Muscle of back (tissue), 3 donors: ENCODE measurements at regions not wholly inside any gene's neighbourhood (a gene's known extent, or its start where the extent isn't known, plus 50 kb on each side); places are given as distances from the start of the nearest gene placed in this dataset.

ENCODE experiments used
- DNase-seq, 3 donors: peaks; one replicate each; pipeline versions ENCODE4 v3.0.0 to v3.0.0-alpha.2; 2013

DNA sequence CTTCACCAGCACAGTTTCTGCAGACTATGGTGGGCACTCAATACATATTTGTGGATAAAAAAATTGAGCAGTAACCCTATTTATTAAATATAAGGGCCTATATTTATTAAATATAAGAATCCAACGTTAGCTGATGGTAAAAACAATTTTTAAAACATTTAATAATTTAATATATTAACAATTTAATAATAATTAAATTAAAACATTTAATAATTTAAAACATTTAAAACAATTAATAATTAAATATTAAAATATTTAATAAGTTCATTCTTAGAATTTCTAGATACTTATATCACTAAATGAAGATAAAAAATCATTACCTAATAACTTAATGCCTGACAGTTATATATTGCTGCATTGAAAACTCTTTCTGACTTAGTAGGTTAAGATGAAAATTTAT is 880.2 kb upstream of the EPHA6 start:
- no peak for DNase-seq

- DNase-seq: no peak
These were observed 875.1 kb upstream of the EPHA6 start for GRCh38 chr3:95939235-95939809.

DNA sequence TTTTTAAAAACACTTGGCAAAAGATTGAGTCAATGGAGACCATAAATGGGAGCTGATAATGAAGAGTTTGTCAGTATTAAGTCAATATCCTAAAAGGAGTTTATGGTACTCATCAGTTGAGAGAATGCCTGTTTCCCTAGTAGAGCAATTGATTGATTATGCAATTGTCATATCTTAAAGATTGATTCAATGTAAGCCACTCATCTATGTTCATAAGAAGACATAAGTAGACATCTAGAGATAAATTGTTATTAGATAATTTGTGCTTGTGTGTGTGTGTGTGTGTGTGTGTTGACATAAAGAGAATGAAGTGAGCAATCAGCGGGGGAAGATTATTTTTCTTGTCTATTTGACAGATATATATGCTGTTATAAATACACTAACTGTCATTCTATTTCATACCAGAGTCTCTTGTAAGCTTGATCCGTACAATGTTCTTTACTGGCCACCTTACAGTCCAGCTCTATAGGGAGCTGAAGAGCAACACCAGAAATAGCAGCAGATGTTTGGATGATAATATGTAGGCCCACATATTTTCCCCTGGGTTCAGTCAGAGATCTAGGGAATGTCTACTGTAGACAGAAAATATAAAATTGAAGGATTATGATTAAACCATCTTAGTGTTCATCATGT is 848.6 kb upstream of the EPHA6 start:
- no peak for DNase-seq

DNA sequence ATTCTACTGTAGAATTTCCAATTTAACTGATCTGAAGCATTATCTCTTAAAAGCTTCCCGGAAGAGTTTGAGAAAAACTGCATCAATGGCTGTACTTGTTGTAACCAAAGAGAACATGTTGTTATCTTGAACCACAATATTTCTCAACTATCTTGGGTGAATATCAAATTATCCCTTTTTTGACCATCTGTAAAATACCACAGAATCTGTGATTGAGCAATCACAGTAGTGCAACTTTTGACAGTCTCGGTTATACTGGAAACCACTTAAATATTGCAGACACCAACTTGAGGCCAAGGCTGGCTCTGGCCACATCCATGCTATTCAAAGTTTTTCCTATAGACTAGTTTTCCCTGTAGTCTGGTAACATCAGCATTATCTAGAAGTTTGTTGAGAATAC is 842.8 kb upstream of the EPHA6 start:
- no peak for DNase-seq

DNA sequence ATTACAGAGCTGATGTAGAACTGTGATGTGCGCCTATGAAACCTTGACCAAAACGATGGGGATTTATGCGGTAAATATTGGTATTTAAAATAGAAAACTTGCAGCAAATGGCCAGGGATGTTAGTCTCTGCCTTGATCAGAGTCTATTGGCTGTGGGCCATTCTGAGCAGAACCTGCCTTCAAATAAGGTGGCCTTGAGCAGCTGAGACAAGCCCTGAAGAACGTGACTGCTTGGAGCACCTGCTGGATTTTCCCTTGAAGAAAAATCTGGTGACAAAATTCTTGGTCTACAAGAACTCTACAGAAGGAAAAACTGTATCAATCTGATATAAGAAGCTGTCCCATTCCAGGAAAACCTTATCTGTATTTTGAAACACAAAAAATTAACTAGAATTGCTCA is 820.1 kb upstream of the EPHA6 start:
- no peak for DNase-seq

DNA sequence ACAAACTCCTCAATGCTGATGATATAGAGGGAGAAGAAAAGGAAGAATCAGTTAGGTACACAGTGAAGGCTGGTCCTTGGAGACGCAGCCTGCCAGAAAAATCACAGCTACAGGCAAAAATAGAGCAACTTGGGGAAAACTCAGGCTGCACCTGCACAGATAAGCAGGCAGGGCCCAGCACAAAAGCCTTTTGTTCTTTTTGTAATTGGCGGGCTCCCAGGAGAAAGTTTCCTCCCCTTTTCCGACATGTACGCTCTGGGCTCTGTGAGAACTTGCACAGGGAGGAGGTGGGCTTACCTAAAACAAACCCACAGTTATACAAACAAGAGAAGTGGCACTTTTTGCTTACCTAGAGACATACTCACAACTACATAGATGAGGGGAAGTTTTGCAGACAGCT is 813.4 kb upstream of the EPHA6 start:
- no peak for DNase-seq

DNA sequence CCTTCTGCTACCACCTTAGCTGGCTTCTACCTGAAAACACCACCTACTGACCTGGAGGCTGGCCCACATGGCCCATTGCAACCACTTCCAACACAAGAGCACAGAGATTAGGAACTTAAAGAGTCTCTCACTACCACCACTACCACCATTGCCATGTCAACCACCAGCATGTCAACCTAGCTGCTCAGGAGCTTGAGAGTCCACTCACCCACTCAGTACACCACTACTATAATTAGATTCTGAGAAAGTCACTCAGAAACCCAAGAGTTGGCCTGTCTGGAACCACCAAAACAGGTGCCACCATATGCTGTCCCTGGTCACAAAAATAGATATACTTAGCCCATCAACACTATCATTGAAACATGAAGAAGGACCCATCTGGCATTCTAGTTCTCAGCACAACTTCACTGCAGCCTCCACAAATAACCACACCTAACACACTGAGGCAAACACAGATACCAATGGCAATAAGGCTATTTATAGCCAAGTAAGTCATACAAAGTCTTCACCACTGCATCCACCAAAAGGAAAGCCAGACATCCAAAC is 806.7 kb upstream of the EPHA6 start:
- DNase-seq: no peak

DNA sequence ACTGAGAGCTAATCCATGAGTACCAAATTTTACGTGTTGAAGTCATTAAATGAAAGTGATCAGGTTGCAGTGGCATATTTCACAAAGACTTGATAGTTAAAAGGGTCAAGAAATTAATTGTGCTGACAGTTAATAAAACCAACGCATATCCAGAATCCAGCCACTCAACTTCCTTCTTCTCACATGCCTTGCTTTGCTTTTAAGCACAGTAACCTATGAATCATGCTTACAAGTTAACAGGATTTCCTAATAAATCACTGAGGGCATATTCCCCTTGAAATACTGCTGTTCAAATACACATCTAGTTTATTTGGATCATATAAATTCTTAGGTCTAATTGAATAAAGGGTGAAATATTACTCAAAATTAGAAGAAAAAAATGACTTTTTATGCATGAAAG is 801.5 kb upstream of the EPHA6 start:
- DNase-seq: no peak

GRCh38 chr3:96017556-96017955 is 796.8 kb upstream of the EPHA6 start:
- DNase-seq: no peak

GRCh38 chr3:96022676-96023075 is 791.7 kb upstream of the EPHA6 start:
- no peak for DNase-seq

DNA sequence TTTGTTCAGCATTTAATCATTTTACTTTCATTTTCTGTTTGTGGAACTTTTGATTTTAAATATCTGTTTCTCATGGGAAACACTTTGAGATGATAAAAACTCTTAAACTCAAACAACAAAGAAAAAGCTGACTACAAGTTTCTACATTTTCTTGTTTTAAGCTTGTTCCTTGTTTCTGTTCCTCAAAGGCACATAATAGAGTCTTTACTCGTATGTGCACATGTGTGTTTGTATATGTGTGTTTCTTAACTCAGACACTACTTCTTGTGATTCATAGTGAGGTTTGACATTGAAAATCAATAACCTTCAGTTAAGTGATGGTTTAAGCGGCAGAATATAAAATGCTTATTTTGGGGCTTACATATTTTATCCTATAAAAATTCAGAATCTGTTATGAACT is 786.7 kb upstream of the EPHA6 start:
- peak in 1 of 3 donors; percentile 1 for DNase-seq

DNA sequence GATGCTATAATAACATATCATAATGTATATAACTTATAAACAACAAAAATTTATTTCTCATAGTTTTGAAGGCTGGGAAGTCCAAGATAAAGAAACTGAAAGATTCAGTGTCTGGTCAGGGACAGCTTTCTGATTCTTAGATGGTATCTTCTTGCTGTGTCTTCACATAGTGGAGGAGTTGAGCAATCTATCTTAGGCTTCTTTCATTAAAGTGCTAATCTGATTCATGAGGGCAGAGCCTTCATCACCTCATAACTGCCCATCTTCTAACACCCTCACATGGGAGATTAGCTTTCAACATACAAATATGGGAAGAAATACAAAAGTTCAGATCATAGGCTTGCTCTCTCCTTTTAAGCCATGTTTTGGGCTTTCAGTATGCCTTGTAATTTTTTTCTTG is 774.8 kb upstream of the EPHA6 start:
- no peak for DNase-seq

DNA sequence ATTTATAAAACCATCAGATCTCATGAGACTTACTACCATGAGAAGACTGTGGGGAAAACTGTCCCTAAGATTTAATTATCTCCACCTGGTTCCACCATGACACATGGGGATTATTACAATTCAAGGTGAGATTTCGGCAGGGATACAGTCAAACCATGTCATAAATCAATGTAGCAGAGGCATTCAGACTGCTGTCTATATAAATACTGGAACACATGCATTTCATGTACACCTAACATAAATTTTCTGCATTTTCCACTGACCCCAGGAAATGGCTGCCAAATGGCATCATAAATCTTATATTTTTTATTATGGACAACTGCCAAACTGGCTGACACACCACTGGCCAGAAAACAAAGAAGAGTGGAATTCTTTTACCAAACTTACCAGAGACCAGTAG is 755.1 kb upstream of the EPHA6 start:
- DNase-seq: no peak

DNA sequence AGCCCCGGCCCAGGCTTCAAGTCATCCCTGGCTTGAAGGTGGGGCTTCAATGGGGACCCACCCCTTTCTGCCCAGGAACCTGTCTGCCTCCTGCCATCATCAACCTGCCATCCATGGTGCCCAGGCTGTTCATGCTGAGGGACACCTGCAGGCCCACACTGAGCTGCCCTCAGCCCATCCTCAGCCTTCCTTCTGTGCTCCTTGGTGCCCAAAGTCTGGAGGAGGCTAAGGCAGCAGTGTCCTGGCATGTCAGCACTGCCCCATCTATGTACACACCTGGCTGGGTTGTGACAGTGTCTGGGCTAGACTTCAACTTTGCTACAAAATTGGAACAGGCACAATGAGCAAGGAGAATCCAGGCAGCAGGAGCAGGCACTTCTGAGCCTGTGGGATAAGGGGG is 745.3 kb upstream of the EPHA6 start:
- no peak for DNase-seq

- peak in 1 of 3 donors; percentile 35 for DNase-seq
These were observed 743.7 kb upstream of the EPHA6 start for GRCh38 chr3:96070678-96071077.

GRCh38 chr3:96071097-96071496 is 743.3 kb upstream of the EPHA6 start:
- peak in 1 of 3 donors; percentile 16 for DNase-seq

DNA sequence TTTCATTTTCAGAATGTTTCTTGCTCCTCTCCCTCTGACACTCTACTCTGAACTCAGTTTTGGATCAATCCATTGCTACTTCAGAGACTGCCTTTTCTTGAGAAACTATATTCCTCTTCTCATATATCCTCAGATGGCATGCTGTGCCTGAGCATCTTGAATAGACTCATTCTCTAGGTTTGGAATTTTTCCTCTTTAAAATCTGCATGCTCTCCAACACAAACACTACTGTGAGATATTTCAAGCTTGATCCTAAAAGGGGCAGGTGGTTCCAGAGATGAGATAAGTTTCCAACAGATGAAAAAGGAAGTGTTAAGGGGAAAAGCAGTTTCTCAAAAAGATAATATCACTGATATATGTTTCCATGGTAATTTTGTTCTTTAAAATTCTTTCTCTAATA is 742.2 kb upstream of the EPHA6 start:
- DNase-seq: no peak

GRCh38 chr3:96083610-96084009 is 730.8 kb upstream of the EPHA6 start:
- no peak for DNase-seq

DNA sequence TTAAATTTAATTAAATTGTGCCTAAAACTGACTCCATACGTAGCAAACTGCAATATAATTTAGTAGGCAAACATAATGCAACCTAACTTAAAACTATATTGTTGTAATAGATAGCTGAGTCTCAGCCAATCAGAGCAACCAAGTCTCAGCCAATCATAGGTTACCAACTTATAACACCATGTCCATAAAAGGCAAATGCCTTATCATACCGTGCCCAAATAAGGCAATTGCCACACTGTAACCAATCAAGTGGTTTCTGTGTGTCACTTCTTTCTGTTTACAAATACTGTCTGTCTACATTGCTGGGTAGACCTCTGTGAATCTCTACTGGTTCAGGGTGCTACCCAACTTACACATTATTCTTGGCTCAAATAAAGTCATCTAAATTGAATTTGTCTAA is 728.4 kb upstream of the EPHA6 start:
- no peak for DNase-seq

- peak in 1 of 3 donors; percentile 58 for DNase-seq
These were observed 713.3 kb upstream of the EPHA6 start for GRCh38 chr3:96101006-96101560.

DNA sequence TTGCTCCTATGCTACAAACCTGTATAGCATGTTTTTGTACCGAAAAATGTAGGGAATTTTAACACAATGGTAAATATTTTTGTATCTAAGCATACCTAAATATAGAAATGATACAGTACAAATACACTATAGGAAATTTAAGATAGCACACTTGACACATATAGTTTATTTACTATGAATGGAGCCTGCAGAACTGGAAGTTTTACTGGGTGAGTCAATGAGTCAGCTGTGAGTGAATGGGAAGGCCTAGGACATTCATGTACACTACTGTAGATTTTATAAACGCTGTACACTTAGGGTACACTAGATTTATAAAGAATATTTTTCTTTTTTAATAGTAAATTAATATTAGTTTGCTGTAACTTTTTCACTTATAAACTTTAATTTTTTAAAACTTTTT is 707.7 kb upstream of the EPHA6 start:
- DNase-seq: no peak
